ENCODE measurements at regions not wholly inside any gene's neighbourhood (a gene's known extent, or its start where the extent isn't known, plus 50 kb on each side); places are given as distances from the start of the nearest gene placed in this dataset.

DNA sequence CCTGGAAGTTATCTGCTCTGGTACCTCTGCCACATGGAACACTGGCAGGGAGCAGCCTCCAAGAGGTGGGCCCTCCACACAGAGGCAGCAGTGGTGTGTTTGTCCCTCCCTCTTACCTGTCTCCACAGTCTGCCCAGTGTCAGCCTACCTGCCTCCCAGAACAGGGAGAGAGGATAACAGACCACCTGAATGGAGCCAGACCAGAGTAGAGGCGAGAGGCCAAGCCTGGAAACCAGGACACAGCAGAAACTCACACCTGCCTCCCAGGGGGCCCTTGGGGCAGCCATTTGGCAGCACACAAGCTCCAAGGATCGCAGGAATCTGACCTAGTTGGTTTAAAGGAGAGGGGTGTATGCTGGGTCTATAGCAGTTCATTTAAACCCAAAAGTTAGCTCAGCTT lies 100.2 kb upstream of the ZNF366 start:
- no peak overlapping the region for H4K5ac ChIP-seq (ENCODE audit: insufficient read length, low read depth, low read length)
- H3K4ac ChIP-seq (ENCODE audit: low read depth, low read length) = no peak overlapping the region
- H3K27me3 ChIP-seq (ENCODE audit: insufficient read depth, low read length) = no peaks in the 10 kb centered on the region
- no peak overlapping the region for H2AK5ac ChIP-seq (ENCODE audit: insufficient read length, low read length)
- no peak overlapping the region for H2BK20ac ChIP-seq (ENCODE audit: low read depth, low read length, poor library complexity, severe bottlenecking)
- TF ChIP-seq, protein P1, sequence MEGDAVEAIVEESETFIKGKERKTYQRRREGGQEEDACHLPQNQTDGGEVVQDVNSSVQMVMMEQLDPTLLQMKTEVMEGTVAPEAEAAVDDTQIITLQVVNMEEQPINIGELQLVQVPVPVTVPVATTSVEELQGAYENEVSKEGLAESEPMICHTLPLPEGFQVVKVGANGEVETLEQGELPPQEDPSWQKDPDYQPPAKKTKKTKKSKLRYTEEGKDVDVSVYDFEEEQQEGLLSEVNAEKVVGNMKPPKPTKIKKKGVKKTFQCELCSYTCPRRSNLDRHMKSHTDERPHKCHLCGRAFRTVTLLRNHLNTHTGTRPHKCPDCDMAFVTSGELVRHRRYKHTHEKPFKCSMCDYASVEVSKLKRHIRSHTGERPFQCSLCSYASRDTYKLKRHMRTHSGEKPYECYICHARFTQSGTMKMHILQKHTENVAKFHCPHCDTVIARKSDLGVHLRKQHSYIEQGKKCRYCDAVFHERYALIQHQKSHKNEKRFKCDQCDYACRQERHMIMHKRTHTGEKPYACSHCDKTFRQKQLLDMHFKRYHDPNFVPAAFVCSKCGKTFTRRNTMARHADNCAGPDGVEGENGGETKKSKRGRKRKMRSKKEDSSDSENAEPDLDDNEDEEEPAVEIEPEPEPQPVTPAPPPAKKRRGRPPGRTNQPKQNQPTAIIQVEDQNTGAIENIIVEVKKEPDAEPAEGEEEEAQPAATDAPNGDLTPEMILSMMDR (conservative IDR thresholded peaks at IDR 0.05) = no peak
- no CpG with 5 or more reads among the region's 2 CpGs for WGBS (ENCODE audit: extremely low coverage, insufficient read length, low lambda C conversion rate)
- H2BK5ac ChIP-seq (ENCODE audit: insufficient read length, low read length) = no peak overlapping the region
- no peak overlapping the region for H2BK12ac ChIP-seq (ENCODE audit: insufficient read length, low read depth, low read length)
- no peaks in the 10 kb centered on the region for H3K79me1 ChIP-seq (ENCODE audit: insufficient read depth, low read depth, low read length, poor library complexity, severe bottlenecking)
- H3K4me3 Mint-ChIP-seq = no peak overlapping the region
- no peak overlapping the region for H3K9ac ChIP-seq (ENCODE audit: extremely low read depth, insufficient read length, low read length)
- H4K20me1 ChIP-seq (ENCODE audit: control insufficient read depth, insufficient read depth, insufficient read length) = no peaks in the 10 kb centered on the region
- H3K18ac ChIP-seq (ENCODE audit: insufficient read length, low read depth, low read length) = no peak overlapping the region
- H3K9me3 ChIP-seq (ENCODE audit: control insufficient read depth, low read depth, low read length) = no peaks in the 10 kb centered on the region
- H3K14ac ChIP-seq (ENCODE audit: insufficient read depth, low read length) = no peak overlapping the region
- no peaks in the 10 kb centered on the region for H3K23me2 ChIP-seq (ENCODE audit: insufficient read length, low read depth, low read length, poor library complexity, severe bottlenecking)
- no peaks in the 10 kb centered on the region for H3K79me2 ChIP-seq (ENCODE audit: insufficient read depth, low read length)
- H4K8ac ChIP-seq (replicated peaks; ENCODE audit: insufficient read length, low read depth, low read length) = no peak overlapping the region
- H2BK15ac ChIP-seq (ENCODE audit: low read depth, low read length) = no peak overlapping the region
- H3K56ac ChIP-seq (ENCODE audit: insufficient read length, low read depth, low read length) = no peak overlapping the region
- no peak overlapping the region for H3K27ac Mint-ChIP-seq
- H3K27me3 Mint-ChIP-seq (ENCODE audit: low read depth) = no peaks in the 10 kb centered on the region
- no peak for DNase-seq
- H2AFZ ChIP-seq (ENCODE audit: low read length) = no peak overlapping the region
- H3K27ac ChIP-seq (ENCODE audit: insufficient read length, low read depth, low read length) = no peak overlapping the region
- no peak overlapping the region for H3K4me2 ChIP-seq (ENCODE audit: insufficient read depth, insufficient read length, low read length)
- no peak overlapping the region for H3K23ac ChIP-seq (ENCODE audit: insufficient read length, low read depth, low read length)
- no peak overlapping the region for H4K91ac ChIP-seq (ENCODE audit: insufficient read length, low read depth, low read length)
- peaks cover 9 to 10% of the 10 kb centered on the region in 2 experiments for H3K4me1 Mint-ChIP-seq
- H3T11ph ChIP-seq (ENCODE audit: low read length) = no peak overlapping the region
- no peaks in the 10 kb centered on the region for H3K9me3 Mint-ChIP-seq
- H2BK120ac ChIP-seq (ENCODE audit: low read depth, low read length, poor library complexity, severe bottlenecking) = no peak overlapping the region
- no peaks in the 10 kb centered on the region for H3K4me1 ChIP-seq (ENCODE audit: insufficient read depth, low read length)
- H3K36me3 Mint-ChIP-seq (ENCODE audit: insufficient read depth in 1 of 3, low read depth in 3 of 3) = no peaks in the 10 kb centered on the region

Data from H9 (cell line).